ENCODE measurements at regions not wholly inside any gene's neighbourhood (a gene's known extent, or its start where the extent isn't known, plus 50 kb on each side); places are given as distances from the start of the nearest gene placed in this dataset.

DNA sequence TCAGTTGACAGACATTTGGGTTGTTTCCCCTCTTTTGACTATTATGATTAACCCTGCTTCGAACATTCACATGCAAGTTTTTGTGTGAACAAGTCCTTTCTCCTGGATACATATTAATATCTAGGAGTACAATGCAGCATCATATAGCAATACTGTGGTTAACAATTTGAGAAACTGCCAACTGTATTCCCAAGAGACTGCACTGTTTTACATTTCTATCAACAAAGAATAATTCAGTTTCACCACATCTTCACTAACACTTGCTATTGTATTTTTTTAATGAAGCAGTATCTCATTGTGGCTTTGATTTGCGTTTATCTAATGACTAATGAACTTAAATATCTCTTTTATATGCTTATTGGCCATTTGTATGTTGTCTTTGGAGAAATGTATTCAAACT is 184.6 kb upstream of the NBEA start:
- Mint-ChIP-seq H3K36me3 (ENCODE audit: low read depth) (no peaks in the 10 kb centered on the region), H3K4me3 (no peak overlapping the region)
- ATAC-seq (replicated peaks), result no peak

GRCh38 chr13:34758628-34759027 is 183.4 kb upstream of the NBEA start:
- H3K27me3 Mint-ChIP-seq, result no peaks in the 10 kb centered on the region
- H3K4me1 Mint-ChIP-seq, result no peaks in the 10 kb centered on the region
- no peaks in the 10 kb centered on the region for H3K36me3 Mint-ChIP-seq (ENCODE audit: low read depth)
- no peaks in the 10 kb centered on the region for H3K9me3 Mint-ChIP-seq
- H3K4me3 Mint-ChIP-seq, result no peak overlapping the region
- no peak for ATAC-seq (replicated peaks)
- no peak overlapping the region for H3K27ac Mint-ChIP-seq

More for the DNA sequence above, 184.6 kb upstream of the NBEA start:
- Mint-ChIP-seq H3K4me1 (no peaks in the 10 kb centered on the region), H3K9me3 (no peaks in the 10 kb centered on the region), H3K27ac (no peak overlapping the region), H3K27me3 (no peaks in the 10 kb centered on the region)

DNA sequence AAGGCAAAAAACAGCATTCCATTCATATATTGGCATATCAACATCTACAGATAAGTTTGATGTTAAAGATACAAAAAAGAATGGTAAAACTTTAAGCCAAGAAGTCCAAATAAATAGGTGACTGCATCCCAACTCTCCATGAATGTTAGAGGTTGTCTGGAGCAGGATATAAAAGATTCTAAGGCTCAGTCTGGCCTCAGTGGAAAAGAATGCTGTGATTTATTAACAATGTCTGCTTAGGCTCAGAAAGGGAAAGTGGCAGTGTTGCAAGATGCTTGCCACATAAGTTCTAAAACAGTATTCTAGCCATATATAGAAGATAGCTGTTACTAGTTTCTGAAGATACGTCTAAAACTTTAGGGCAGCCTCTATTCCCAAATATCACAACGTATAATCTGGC is 179.8 kb upstream of the NBEA start:
- no peak overlapping the region for H3K27ac Mint-ChIP-seq
- H3K27me3 Mint-ChIP-seq, result no peaks in the 10 kb centered on the region
- H3K36me3 Mint-ChIP-seq (ENCODE audit: low read depth), result no peaks in the 10 kb centered on the region
- no peak for ATAC-seq (replicated peaks)
- H3K4me3 Mint-ChIP-seq, result no peak overlapping the region
- H3K4me1 Mint-ChIP-seq, result no peaks in the 10 kb centered on the region
- H3K9me3 Mint-ChIP-seq, result no peaks in the 10 kb centered on the region

DNA sequence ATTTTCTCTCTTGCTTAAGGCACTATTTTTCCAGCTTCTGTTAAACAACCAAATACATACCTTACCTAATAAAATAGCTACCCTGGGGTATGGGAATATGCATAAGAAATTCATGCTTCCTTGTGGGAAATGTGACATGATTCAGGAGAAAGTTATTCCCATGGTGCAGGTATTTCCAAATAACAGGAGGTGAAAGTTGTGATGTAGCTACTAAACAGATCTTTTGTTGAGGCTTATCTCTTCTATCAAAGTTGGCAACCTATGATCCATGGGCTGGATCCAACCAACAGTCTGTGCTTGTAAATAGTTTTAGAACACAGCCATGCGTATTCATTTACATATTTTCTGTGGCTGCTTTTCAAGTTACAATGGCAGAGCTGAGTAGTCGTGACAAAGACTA is 177.8 kb upstream of the NBEA start:
- Mint-ChIP-seq H3K4me3 (no peak overlapping the region), H3K27me3 (no peaks in the 10 kb centered on the region), H3K27ac (no peak overlapping the region), H3K4me1 (no peaks in the 10 kb centered on the region), H3K9me3 (peaks cover 4% of the 10 kb centered on the region), H3K36me3 (ENCODE audit: low read depth) (no peaks in the 10 kb centered on the region)
- no peak for ATAC-seq (replicated peaks)

GRCh38 chr13:34765446-34766180 is 176.5 kb upstream of the NBEA start:
- H3K9me3 Mint-ChIP-seq, result peaks cover 4% of the 10 kb centered on the region
- no peak overlapping the region for H3K4me3 Mint-ChIP-seq
- no peaks in the 10 kb centered on the region for H3K36me3 Mint-ChIP-seq (ENCODE audit: low read depth)

DNA sequence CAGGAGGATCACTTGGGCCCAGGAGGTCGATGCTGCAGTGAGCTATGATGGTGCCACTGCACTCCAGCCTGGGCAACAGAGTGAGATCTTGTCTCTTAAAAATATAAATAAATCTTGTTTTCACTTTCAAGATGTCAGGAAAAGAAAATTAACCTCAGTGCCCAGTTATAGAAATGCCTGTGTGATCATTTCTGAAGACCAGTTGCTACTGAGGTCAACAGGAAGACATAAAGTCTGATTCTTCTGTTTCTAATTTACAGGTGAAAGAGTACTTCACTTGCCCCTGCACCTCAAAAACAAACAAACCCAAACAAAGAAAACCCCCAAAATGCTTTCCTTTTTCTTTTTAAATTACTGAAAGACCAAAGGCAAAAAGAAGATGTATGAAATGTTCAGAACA is 174.3 kb upstream of the NBEA start:
- H3K27me3 Mint-ChIP-seq, result no peaks in the 10 kb centered on the region
- no peaks in the 10 kb centered on the region for H3K36me3 Mint-ChIP-seq (ENCODE audit: low read depth)
- no peak for ATAC-seq (replicated peaks)
- H3K4me1 Mint-ChIP-seq, result no peaks in the 10 kb centered on the region
- H3K9me3 Mint-ChIP-seq, result peaks cover 4% of the 10 kb centered on the region
- H3K27ac Mint-ChIP-seq, result no peak overlapping the region
- H3K4me3 Mint-ChIP-seq, result no peak overlapping the region

More at GRCh38 chr13:34765446-34766180, 176.5 kb upstream of the NBEA start:
- Mint-ChIP-seq H3K4me1 (no peaks in the 10 kb centered on the region), H3K27me3 (no peaks in the 10 kb centered on the region), H3K27ac (no peak overlapping the region)
- no peak for ATAC-seq (replicated peaks)

- Mint-ChIP-seq H3K9me3 (peaks cover 4% of the 10 kb centered on the region), H3K4me3 (no peak overlapping the region), H3K27ac (no peak overlapping the region), H3K36me3 (ENCODE audit: low read depth) (no peaks in the 10 kb centered on the region), H3K4me1 (no peaks in the 10 kb centered on the region), H3K27me3 (no peaks in the 10 kb centered on the region)
- no peak for ATAC-seq (replicated peaks)
Observed at GRCh38 chr13:34772206-34772605, 169.9 kb upstream of the NBEA start.

DNA sequence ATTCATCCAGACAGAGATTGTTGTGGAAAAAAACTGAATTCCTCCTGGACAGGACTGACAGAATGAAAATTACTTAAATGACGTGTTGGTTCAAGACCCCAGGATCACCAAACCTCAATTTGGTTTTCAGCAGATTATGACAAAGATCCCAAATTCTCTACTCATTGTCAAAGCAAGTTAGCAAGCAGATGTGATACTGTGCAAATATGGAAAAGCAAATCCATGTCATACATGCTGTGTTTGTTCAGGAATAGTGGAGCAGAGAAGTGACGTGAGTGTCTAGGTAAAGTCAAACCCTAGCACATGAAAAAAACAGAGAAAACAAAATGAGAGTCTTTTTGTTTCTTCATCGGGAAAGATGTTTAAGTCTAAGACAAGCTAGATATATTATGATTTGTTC is 169.2 kb upstream of the NBEA start:
- no peak for ATAC-seq (replicated peaks)
- no peak overlapping the region for H3K27ac Mint-ChIP-seq

GRCh38 chr13:34776390-34776981 is 165.6 kb upstream of the NBEA start:
- no peak for ATAC-seq (replicated peaks)
- no peak overlapping the region for H3K27ac Mint-ChIP-seq
- no peaks in the 10 kb centered on the region for H3K27me3 Mint-ChIP-seq
- H3K9me3 Mint-ChIP-seq, result peaks cover 3% of the 10 kb centered on the region
- H3K4me3 Mint-ChIP-seq, result no peak overlapping the region
- H3K4me1 Mint-ChIP-seq, result no peaks in the 10 kb centered on the region
- no peaks in the 10 kb centered on the region for H3K36me3 Mint-ChIP-seq (ENCODE audit: low read depth)

More for the DNA sequence above, 169.2 kb upstream of the NBEA start:
- H3K36me3 Mint-ChIP-seq (ENCODE audit: low read depth), result no peaks in the 10 kb centered on the region
- H3K27me3 Mint-ChIP-seq, result no peaks in the 10 kb centered on the region
- H3K4me3 Mint-ChIP-seq, result no peak overlapping the region
- H3K4me1 Mint-ChIP-seq, result no peaks in the 10 kb centered on the region
- peaks cover 5% of the 10 kb centered on the region for H3K9me3 Mint-ChIP-seq

DNA sequence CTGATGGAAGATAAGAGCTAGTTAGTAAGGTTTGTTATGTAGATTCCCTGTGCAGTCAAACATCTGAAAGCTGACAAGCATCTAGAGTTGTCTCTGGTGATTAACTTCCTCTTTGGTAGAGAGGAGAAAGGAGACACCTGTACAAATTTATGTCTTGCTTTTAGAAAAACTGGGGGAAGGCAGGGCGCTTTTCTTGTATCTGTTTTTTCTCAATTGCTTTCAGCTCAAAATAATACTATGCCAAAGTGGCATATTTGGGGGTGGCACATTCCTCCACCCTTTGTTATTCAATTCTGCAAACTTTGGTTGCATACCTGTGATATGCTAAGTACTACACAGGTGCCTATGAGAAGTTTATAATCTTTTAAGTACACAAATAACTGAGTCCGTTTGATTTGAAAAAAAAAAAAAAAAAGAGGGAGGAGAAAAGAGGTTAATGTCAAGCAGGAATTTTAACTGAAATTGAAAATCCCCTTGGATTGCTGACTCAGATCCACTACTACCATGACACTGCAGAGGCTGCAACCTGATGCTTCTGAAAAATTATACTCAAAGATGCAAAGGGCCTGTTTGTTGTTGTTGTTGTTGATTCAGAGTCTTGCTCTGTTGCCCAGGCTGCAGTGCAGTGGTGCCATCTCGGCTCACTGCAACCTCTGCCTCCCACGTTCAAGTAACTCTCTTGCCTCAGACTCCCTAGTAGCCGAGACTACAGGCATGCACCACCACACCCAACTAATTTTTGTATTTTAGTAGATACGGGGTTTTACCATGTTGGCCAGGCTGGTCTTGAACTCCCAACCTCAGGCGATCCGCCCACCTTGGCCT is 164.8 kb upstream of the NBEA start:
- Mint-ChIP-seq H3K4me3 (no peak overlapping the region), H3K27ac (no peak overlapping the region), H3K4me1 (no peaks in the 10 kb centered on the region), H3K9me3 (peaks cover 3% of the 10 kb centered on the region), H3K27me3 (no peaks in the 10 kb centered on the region), H3K36me3 (ENCODE audit: low read depth) (no peaks in the 10 kb centered on the region)
- ATAC-seq (replicated peaks), result no peak

- H3K4me1 Mint-ChIP-seq, result no peaks in the 10 kb centered on the region
- H3K27me3 Mint-ChIP-seq, result no peaks in the 10 kb centered on the region
- no peak overlapping the region for H3K27ac Mint-ChIP-seq
- no peak overlapping the region for H3K4me3 Mint-ChIP-seq
- no peak for ATAC-seq (replicated peaks)
- H3K9me3 Mint-ChIP-seq, result peaks cover 3% of the 10 kb centered on the region
- H3K36me3 Mint-ChIP-seq (ENCODE audit: low read depth), result no peaks in the 10 kb centered on the region
Observed at GRCh38 chr13:34777914-34778303, 164.2 kb upstream of the NBEA start.

DNA sequence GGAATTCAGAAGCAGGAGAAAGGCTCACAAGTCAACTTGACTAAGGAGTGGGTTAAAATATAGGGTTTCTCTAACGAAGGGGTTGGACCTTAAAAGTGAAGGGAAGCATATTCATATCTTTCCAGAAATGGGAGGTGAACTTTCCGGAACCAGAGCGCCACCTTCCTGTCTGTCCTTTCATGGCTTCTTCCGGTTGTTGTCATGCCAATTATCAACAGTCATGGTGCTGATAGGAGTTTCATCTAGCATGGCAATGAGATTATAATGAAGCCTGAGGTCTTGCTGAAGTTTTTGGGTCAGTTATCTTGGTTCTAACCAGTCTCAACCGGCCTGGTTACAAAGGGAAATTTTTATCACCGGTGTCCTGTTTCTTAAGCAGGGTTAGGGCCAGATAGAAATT is 162.9 kb upstream of the NBEA start:
- no peak overlapping the region for H3K27ac Mint-ChIP-seq
- H3K9me3 Mint-ChIP-seq, result peaks cover 8% of the 10 kb centered on the region

DNA sequence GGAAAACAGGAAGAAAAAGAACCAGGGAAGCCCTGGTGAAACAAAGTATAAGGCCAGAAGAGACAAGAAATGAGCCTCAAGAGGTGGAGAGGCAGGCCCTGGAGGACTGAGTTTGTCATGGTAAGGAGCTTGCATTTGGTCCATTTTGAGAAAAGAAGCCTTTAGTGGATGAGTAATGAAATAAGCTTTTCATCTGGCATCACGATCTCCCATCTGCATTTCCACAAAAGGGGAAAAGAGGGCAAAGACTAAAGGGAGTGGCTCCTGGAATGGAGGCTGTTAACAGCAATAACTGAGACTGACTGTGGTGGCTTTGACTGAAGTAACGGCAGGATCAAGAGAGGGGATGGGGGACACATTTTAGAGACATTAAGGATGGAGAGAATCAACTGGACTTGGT is 148.8 kb upstream of the NBEA start:
- H3K9me3 Mint-ChIP-seq, result peaks cover 5% of the 10 kb centered on the region
- ATAC-seq (replicated peaks), result no peak
- no peaks in the 10 kb centered on the region for H3K36me3 Mint-ChIP-seq (ENCODE audit: low read depth)
- no peaks in the 10 kb centered on the region for H3K27me3 Mint-ChIP-seq
- no peak overlapping the region for H3K27ac Mint-ChIP-seq
- no peak overlapping the region for H3K4me3 Mint-ChIP-seq
- H3K4me1 Mint-ChIP-seq, result no peaks in the 10 kb centered on the region

More for the DNA sequence above, 162.9 kb upstream of the NBEA start:
- Mint-ChIP-seq H3K4me1 (no peaks in the 10 kb centered on the region), H3K27me3 (no peaks in the 10 kb centered on the region), H3K36me3 (ENCODE audit: low read depth) (no peaks in the 10 kb centered on the region), H3K4me3 (no peak overlapping the region)
- no peak for ATAC-seq (replicated peaks)

GRCh38 chr13:34803756-34804155 is 138.3 kb upstream of the NBEA start:
- Mint-ChIP-seq H3K4me3 (no peak overlapping the region), H3K9me3 (no peaks in the 10 kb centered on the region), H3K36me3 (ENCODE audit: low read depth) (no peaks in the 10 kb centered on the region), H3K27me3 (no peaks in the 10 kb centered on the region), H3K27ac (no peak overlapping the region), H3K4me1 (no peaks in the 10 kb centered on the region)
- no peak for ATAC-seq (replicated peaks)

DNA sequence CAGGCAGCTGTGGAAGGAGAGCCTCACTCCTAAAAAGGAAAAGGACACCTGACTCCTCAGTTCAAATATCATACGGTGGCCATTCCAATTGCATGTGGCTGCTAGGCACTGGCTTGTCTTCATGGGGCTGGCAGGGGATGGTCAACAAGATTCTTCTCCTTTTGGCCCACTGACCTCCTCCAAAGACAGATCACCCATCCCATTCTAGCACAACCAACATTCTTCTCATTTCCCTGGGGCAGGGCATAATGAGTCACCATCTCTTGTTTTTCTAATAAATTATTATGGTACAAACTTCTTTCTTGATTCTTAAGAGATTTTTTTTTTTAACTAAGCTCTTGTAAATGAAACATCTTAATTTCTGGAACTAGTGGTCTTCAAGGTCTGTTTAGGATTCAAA is 136.7 kb upstream of the NBEA start:
- H3K27me3 Mint-ChIP-seq, result no peaks in the 10 kb centered on the region
- H3K9me3 Mint-ChIP-seq, result no peaks in the 10 kb centered on the region
- no peak overlapping the region for H3K27ac Mint-ChIP-seq
- no peak for ATAC-seq (replicated peaks)
- H3K4me3 Mint-ChIP-seq, result no peak overlapping the region
- H3K36me3 Mint-ChIP-seq (ENCODE audit: low read depth), result no peaks in the 10 kb centered on the region
- H3K4me1 Mint-ChIP-seq, result no peaks in the 10 kb centered on the region
